T follicular helper cell (primary cell): ENCODE measurements at regions not wholly inside any gene's neighbourhood (a gene's known extent, or its start where the extent isn't known, plus 50 kb on each side); places are given as distances from the start of the nearest gene placed in this dataset.
"Not testable (repeated sequence)": the region's sequence is repeated elsewhere in the genome, so short reads cannot be mapped to it uniquely, and the experiment has no call there.

Source experiments
- DNase-seq: peaks from one replicate; pipeline ENCODE4 v3.0.0-alpha.2; 2020; ENCODE audit warnings: low read depth

- DNase-seq: no peak
Observed at GRCh38 chr3:110397115-110397514, 674.5 kb upstream of the NECTIN3 start.

GRCh38 chr3:110400315-110400714 is 671.3 kb upstream of the NECTIN3 start:
- DNase-seq: no peak

- no peak for DNase-seq
Observed at GRCh38 chr3:110405830-110406585, 665.6 kb upstream of the NECTIN3 start.

DNA sequence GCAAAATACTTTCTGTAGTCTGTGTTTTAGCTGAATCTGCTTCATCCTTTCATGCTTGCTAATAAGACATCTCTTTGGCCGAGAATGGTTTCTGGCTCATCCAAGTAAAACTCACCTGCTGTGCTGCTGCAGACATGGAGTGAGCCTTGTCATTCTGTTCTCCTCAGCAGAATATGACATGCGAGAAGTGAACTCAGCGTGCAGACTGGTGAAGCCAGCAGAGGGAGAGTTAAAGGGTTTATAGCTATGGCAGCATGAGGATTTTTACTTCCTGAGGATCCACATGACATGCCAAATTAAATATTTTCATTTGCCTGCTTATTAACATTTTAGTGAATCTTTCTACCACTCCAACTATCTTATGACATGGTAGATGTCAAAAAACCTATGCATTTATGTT is 658.4 kb upstream of the NECTIN3 start:
- no peak for DNase-seq

DNA sequence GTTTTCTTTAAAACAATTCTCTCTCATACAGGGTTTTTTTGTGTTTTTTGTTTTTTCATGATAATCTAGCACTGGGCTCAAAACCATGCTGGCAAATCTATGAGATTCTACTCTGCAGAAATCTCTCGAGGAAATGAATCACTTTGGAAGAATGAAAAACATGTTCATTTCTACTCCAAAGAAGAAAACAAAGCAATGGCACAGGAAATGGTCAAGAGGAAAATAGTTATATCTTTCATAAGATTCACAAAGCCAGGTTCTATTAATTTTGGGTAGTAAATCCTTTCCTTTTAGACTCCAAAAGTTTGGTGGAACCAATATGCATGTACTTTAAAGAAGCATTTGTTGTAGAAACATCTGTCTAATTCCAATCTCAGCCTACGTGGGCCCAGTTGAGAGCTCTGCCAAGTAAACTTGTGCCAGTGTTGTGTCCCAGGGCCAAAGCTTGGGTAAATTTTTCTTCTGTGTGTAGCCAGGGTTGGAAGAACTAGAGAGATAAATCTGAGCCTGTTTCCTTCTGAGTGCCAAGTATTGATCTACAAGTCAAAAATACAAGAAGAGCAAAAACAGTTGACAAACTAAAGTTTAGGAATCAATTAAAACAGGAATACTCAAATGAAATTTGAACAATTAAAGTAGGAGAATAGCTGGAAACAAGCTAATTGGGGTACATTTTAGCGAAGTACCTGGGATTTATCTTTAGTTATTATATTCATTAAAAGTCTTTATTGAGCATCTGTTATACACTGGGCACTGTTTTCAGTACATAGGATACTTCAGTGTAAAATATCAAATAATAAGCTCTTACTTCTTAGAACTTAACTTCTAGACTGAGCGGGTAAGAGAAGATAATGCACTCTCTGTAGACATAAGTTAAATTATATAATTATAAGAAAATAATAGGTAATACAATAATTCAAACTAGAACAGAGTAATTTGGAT is 657.5 kb upstream of the NECTIN3 start:
- DNase-seq: no peak

- no peak for DNase-seq
Observed at GRCh38 chr3:110414855-110415254, 656.8 kb upstream of the NECTIN3 start.

GRCh38 chr3:110419096-110419495 is 652.5 kb upstream of the NECTIN3 start:
- no peak for DNase-seq

- DNase-seq: no peak
Observed at GRCh38 chr3:110419601-110420000, 652.0 kb upstream of the NECTIN3 start.

DNA sequence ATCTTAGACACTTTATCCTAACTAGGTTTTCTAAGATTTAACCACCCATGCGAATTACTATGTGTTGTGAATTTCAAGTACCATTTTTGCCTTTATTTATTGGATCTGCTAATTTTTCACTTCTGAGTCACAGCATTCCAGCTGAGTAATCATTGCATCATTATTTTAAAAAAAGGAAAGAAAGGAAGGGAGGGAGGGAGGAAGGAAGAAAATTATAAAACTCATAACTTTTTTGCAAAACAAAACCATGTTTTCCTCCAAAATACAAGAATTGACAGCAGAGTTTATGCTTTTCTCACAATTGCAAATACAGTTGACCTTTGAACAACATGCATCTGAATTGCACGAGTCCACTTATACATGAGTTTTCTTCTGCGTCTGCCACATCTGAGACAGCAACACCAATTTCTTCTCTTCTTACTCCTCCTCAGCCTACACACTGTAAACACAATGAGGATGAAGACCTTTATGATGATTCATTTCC is 651.4 kb upstream of the NECTIN3 start:
- DNase-seq: no peak

DNA sequence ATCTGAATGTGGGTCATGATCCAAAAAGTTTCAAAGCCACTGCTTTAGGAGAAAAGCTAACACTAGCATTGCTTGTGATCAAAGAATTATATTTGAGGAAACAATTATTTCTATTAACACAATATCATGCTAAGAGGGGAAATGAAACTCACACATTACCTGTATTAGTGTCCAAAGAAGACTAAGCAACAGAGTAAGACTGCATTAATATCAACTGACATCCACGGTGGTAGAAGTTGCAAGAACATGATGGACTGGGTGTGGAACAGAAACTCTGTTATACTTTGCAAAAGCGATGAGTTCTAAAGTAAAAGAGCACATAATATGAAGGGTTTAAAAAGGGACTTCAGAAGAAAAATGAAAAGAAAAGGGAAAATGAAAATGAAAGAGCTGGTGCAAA is 648.3 kb upstream of the NECTIN3 start:
- no peak for DNase-seq

DNA sequence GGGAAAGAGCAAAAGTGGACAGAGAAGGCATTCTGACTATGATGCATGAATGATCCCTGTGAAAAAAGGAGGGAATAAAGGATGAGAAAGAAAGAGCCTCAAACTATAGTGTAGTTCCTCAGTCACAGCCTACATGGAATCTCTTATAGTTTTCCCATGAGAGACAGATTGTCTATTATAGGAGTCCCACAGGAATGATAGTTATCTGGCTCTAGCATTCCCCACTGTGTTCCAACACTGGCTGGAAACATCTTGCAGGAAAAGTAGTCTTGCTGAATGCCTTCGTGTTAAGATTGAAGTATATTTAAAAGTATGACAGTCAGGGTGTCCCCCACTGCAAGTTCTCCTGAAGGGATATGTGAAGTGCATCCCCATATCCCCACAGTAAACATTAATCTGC is 641.5 kb upstream of the NECTIN3 start:
- DNase-seq: no peak

GRCh38 chr3:110436209-110436608 is 635.4 kb upstream of the NECTIN3 start:
- no peak for DNase-seq

DNA sequence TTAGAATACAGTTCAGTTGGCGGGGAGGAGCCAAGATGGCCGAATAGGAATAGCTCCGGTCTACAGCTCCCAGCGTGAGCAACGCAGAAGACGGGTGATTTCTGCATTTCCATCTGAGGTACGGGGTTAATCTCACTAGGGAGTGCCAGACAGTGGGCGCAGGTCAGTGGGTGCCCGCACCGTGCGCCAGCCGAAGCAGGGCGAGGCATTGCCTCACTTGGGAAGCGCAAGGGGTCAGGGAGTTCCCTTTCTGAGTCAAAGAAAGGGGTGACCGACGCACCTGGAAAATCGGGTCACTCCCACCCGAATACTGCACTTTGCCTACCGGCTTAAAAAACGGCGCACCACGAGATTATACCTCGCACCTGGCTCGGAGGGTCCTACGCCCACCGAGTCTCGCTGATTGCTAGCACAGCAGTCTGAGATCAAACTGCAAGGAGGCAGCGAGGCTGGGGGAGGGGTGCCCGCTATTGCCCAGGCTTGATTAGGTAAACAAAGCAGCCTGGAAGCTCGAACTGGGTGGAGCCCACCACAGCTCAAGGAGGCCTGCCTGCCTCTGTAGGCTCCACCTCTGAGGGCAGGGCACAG is 631.5 kb upstream of the NECTIN3 start:
- DNase-seq: not testable (repeated sequence)

- DNase-seq: no peak
Observed at GRCh38 chr3:110454066-110454465, 617.5 kb upstream of the NECTIN3 start.

DNA sequence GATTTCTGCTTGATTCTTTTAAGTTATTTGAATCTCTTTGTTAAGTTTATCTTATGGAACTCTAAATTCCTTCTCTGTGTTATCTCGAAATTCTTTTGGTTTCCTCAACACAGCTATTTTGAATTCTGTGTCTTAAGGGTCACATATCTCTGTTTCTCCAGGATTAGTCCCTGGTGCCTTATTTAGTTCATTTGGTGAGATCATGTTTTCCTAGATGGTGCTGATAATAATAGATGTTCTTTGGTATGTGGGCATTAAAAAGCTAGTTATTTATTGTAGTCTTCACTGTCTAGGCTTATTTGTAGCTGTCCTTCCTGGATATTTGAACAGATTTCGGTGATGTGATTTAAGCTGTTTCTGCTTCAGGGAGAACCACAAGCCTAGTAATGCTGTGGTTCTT is 615.6 kb upstream of the NECTIN3 start:
- no peak for DNase-seq

- no peak for DNase-seq
Observed at GRCh38 chr3:110456438-110457138, 615.0 kb upstream of the NECTIN3 start.

DNA sequence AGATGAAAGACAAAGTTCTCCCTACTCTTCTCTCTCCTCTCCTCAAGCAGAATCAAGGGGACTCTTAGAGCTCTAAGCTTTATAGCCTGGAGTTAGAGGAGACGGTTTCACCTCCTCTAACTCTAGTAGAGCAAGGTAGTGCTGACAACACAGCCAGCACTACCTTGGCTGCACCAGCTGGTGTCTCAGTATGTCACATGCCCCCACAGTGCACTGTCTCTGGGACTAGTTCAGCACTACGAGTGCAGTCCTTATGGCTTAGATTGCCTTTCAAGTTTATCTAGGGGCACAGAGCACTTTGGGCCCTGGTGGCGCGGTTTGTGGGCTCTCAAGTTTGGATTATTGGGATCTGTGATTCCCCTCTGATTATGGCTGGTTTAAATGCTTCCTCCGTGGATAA is 614.1 kb upstream of the NECTIN3 start:
- no peak for DNase-seq

- no peak for DNase-seq
Observed at GRCh38 chr3:110459021-110459420, 612.6 kb upstream of the NECTIN3 start.

GRCh38 chr3:110470310-110470709 is 601.3 kb upstream of the NECTIN3 start:
- DNase-seq: no peak

- no peak for DNase-seq
Observed at GRCh38 chr3:110473405-110473804, 598.2 kb upstream of the NECTIN3 start.

GRCh38 chr3:110474397-110474796 is 597.2 kb upstream of the NECTIN3 start:
- DNase-seq: no peak
